Body of pancreas (tissue), 4 donors: ENCODE measurements at regions not wholly inside any gene's neighbourhood (a gene's known extent, or its start where the extent isn't known, plus 50 kb on each side); places are given as distances from the start of the nearest gene placed in this dataset.

Experiments used
- ATAC-seq: fragments of 150-250 bp; one replicate; pipeline ENCODE4 v1.9.1; 2016
- DNase-seq, 4 donors: peaks; one replicate each; pipeline ENCODE4 v3.0.0-alpha.2; 2019
- H3K27ac ChIP-seq, 4 donors: fragments of 200-600 bp; sonication (generic); 1 replicate in 3 of 4; 2 replicates in 1 of 4; pipeline versions ENCODE4 v1.5.1 to v1.6.1; 2016 to 2019; ENCODE audit warnings: mild to moderate bottlenecking in 1 of 4, mixed read lengths in 1 of 4, moderate library complexity in 1 of 4
- H3K27me3 ChIP-seq, 2 donors: fragments of 200-600 bp; sonication (generic); one replicate each; pipeline ENCODE4 v1.6.0; 2016; ENCODE audit warnings: mild to moderate bottlenecking in 1 of 2
- H3K36me3 ChIP-seq, 2 donors: fragments of 200-600 bp; sonication (generic); replicated peaks in 1 of 2; 2 replicates each; pipeline ENCODE4 v1.5.1; 2016; ENCODE audit warnings: low read depth in 2 of 2; ENCODE audit not compliant: insufficient read depth in 1 of 2
- H3K4me1 ChIP-seq: fragments of 200-600 bp; sonication (generic); one replicate; pipeline ENCODE4 v1.6.0; 2016
- H3K4me3 ChIP-seq, 2 donors: fragments of 200-600 bp; sonication (generic); 1 replicate in 1 of 2; 2 replicates in 1 of 2; pipeline ENCODE4 v1.5.1; 2016 to 2019
- H3K9me3 ChIP-seq, 3 donors: fragments of 200-600 bp; sonication (generic); 1 replicate in 2 of 3; 2 replicates in 1 of 3; pipeline ENCODE4 v1.5.1; 2016
- POLR2A ChIP-seq, 3 donors: fragments of 450-650 bp; IDR thresholded peaks; one replicate each; pipeline ENCODE4 v1.6.1; 2016; ENCODE audit warnings: antibody characterized with exemption in 3 of 3, mild to moderate bottlenecking in 2 of 3
- WGBS, 2 donors: methylation state at CpG; one replicate each; pipeline ENCODE4 v1.1.5; 2017; 5-methylcytosine and 5-hydroxymethylcytosine counted together
- intact Hi-C: fragments of 100-400 bp; cut with DNase I; formaldehyde crosslinking; loops from one replicate; pipeline ENCODE4 v1.15.1; 2023
- TF ChIP-seq, protein P1 (sequence below), 7 experiments: fragments of 450-650 bp in 4 of 7; fragments of 200-600 bp in 3 of 7; sonication (generic) in 3 of 7; IDR thresholded peaks; one replicate each; pipeline ENCODE4 v1.5.1; 2016 to 2019; ENCODE audit warnings: antibody characterized with exemption in 7 of 7

DNA sequence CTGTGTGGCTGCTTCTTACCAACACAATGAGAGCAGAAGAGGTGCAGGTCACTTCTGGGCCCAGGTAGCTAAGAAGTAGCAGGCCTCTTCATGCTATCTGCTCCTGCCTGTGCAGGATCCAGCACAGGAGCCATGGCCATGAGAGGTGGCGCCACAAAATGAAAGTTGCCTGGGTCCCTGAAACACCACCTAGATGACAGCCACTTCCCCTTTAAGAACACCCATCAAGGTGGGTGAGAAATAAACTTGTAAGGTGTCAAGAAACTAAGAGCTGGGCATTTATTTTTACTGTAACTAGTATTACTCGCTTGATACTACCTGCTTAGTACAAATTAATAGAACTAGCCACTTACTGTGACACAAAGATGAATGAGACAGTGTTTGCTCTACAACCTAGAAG, 484.6 kb upstream of the TBL1XR1 start:
- ATAC-seq (no peak), DNase-seq (no peak)
- Histone ChIP-seq H3K36me3 (no peaks in the 10 kb centered on the region), H3K4me1 (peaks cover 12% of the 10 kb centered on the region), H3K4me3 (no peak overlapping the region), H3K27ac (peak overlapping the region in 1 of 4 donors; percentile 6), H3K9me3 (no peaks in the 10 kb centered on the region), H3K27me3 (no peaks in the 10 kb centered on the region)
- no peak for TF ChIP-seq POLR2A (IDR thresholded peaks at IDR 0.05)
- TF ChIP-seq, protein P1, sequence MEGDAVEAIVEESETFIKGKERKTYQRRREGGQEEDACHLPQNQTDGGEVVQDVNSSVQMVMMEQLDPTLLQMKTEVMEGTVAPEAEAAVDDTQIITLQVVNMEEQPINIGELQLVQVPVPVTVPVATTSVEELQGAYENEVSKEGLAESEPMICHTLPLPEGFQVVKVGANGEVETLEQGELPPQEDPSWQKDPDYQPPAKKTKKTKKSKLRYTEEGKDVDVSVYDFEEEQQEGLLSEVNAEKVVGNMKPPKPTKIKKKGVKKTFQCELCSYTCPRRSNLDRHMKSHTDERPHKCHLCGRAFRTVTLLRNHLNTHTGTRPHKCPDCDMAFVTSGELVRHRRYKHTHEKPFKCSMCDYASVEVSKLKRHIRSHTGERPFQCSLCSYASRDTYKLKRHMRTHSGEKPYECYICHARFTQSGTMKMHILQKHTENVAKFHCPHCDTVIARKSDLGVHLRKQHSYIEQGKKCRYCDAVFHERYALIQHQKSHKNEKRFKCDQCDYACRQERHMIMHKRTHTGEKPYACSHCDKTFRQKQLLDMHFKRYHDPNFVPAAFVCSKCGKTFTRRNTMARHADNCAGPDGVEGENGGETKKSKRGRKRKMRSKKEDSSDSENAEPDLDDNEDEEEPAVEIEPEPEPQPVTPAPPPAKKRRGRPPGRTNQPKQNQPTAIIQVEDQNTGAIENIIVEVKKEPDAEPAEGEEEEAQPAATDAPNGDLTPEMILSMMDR (IDR thresholded peaks at IDR 0.05) = no peak
- intact Hi-C loops = no loop called here
- WGBS, 2 donors = 77 to 84% methylated on average over 2 of the region's 2 CpGs

DNA sequence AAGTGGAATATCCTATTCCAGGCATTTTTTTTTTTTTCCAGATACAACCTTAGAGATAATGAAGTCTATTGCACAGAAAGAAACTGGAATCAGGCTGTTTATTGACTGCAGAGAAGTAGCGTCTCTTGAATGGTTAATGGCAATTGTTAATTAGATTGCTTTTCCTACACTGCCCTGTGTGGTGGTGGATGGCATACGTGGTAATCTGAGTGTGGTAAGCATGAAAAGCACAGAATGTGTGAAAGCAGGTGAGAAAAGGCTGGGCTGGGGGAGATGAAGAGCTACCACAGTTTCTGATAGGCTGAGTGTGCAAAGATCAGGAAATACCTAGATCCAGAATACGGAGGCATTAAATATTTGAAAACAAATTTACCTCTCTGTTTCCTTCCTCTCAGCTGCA, 486.3 kb upstream of the TBL1XR1 start:
- Histone ChIP-seq H3K36me3 (no peaks in the 10 kb centered on the region), H3K27me3 (no peaks in the 10 kb centered on the region), H3K27ac (no peak overlapping the region), H3K9me3 (no peaks in the 10 kb centered on the region), H3K4me1 (peaks cover 6% of the 10 kb centered on the region), H3K4me3 (no peak overlapping the region)
- no peak for DNase-seq
- intact Hi-C loops = no loop called here
- TF ChIP-seq, protein P1 (IDR thresholded peaks at IDR 0.05) = no peak
- TF ChIP-seq POLR2A (IDR thresholded peaks at IDR 0.05) = no peak
- 72 to 76% methylated on average over 3 of the region's 3 CpGs for WGBS, 2 donors
- ATAC-seq = no peak

DNA sequence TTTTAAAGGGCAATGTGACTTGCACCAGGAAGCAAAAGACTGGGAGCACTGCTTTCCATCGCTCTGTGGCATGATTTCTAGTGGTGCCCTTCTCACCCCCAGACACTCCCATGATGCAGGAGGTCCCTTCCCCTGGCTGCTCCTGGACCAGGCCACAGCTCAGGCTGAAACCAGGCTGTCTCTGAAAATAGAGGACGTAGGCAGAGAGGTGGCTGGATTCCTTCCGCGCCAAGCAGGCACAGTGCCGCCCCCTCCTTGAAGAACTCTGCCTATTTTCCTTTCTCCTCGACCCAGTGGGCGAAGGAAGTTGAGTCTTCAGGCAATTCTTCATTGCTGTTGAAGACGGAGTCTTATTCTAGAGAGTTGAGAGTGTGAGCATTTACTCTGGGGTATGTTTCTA, 489.4 kb upstream of the TBL1XR1 start:
- H3K4me3 ChIP-seq = no peak overlapping the region
- no peaks in the 10 kb centered on the region for H3K27me3 ChIP-seq
- H3K4me1 ChIP-seq = peaks cover 6% of the 10 kb centered on the region
- H3K9me3 ChIP-seq = no peaks in the 10 kb centered on the region
- DNase-seq (no peak), ATAC-seq (no peak)
- WGBS, 2 donors = 90% methylated on average over 8 of the region's 8 CpGs
- no peak overlapping the region for H3K27ac ChIP-seq
- H3K36me3 ChIP-seq = no peaks in the 10 kb centered on the region
- intact Hi-C loops = no loop called here
- no peak for TF ChIP-seq POLR2A (IDR thresholded peaks at IDR 0.05)
- TF ChIP-seq, protein P1 (IDR thresholded peaks at IDR 0.05) = no peak

DNA sequence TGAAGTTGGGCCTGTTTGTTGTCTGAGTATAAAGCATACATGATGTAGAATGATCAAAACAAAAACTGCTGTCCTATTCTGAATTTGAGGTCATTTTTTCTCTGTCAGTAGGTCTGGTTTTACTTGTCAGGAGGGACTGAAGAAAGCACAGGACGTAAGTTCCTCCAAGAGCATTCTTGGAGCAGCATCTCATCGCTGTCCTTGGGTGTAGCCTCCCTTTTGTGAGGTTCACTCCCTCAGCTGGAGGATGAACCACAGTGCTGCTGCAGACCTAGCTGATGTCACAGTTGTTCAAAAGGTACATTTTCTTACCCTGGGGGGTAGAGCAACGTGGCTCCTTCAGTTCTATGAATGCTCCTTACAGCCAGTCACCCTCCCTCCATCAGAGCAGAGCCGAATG, 490.0 kb upstream of the TBL1XR1 start:
- no peak for TF ChIP-seq POLR2A (IDR thresholded peaks at IDR 0.05)
- TF ChIP-seq, protein P1 (IDR thresholded peaks at IDR 0.05) = no peak
- Histone ChIP-seq H3K4me1 (peaks cover 3% of the 10 kb centered on the region), H3K4me3 (no peak overlapping the region), H3K27me3 (no peaks in the 10 kb centered on the region), H3K36me3 (no peaks in the 10 kb centered on the region), H3K9me3 (no peaks in the 10 kb centered on the region), H3K27ac (no peak overlapping the region)
- 81 to 86% methylated on average over 4 of the region's 4 CpGs for WGBS, 2 donors
- no peak for ATAC-seq
- intact Hi-C loops = no loop called here
- DNase-seq = no peak

DNA sequence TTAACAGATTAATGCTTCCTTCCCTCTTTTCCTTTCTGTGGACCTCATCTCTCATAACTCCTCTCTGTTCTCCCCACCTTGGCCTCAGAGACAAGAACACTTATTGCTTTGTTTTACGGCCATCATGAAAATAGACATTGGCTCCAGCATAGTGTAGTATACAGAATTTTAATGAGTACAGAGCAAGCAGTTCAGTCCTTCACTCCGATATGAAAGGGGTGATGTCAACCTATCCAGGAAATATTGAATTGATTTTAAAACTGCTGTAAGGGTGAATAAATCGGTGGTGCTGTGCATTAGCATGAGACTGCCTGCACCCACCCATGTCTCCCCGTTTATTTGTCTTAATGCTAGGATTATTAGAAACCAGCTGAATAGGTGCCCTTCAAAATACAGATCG, 490.9 kb upstream of the TBL1XR1 start:
- ATAC-seq (no peak), DNase-seq (no peak)
- 68 to 69% methylated on average over 5 of the region's 5 CpGs for WGBS, 2 donors
- Histone ChIP-seq H3K27me3 (no peaks in the 10 kb centered on the region), H3K4me3 (no peak overlapping the region), H3K9me3 (no peaks in the 10 kb centered on the region), H3K27ac (no peak overlapping the region), H3K4me1 (no peaks in the 10 kb centered on the region), H3K36me3 (no peaks in the 10 kb centered on the region)
- intact Hi-C loops = no loop called here
- TF ChIP-seq, protein P1 (IDR thresholded peaks at IDR 0.05) = no peak
- TF ChIP-seq POLR2A (IDR thresholded peaks at IDR 0.05) = no peak
